ENCODE measurements at regions not wholly inside any gene's neighbourhood (a gene's known extent, or its start where the extent isn't known, plus 50 kb on each side); places are given as distances from the start of the nearest gene placed in this dataset.
"Not testable (repeated sequence)": the region's sequence is repeated elsewhere in the genome, so short reads cannot be mapped to it uniquely, and the experiment has no call there.

- FAIRE-seq: not testable (repeated sequence)
Observed at GRCh38 chr15:39262995-39263772, 317.7 kb upstream of the THBS1 start.

- FAIRE-seq: no peak
Observed at GRCh38 chr15:39265261-39265660, 315.6 kb upstream of the THBS1 start.

GRCh38 chr15:39266890-39267289 lies 314.0 kb upstream of the THBS1 start:
- no peak for FAIRE-seq

GRCh38 chr15:39267685-39268084 lies 313.2 kb upstream of the THBS1 start:
- FAIRE-seq: no peak

- no peak for FAIRE-seq
Observed at GRCh38 chr15:39269352-39269751, 311.5 kb upstream of the THBS1 start.

- FAIRE-seq: no peak
Observed at GRCh38 chr15:39269821-39270220, 311.1 kb upstream of the THBS1 start.

GRCh38 chr15:39270221-39270855 lies 310.5 kb upstream of the THBS1 start:
- FAIRE-seq: no peak

GRCh38 chr15:39270934-39271333 lies 309.9 kb upstream of the THBS1 start:
- no peak for FAIRE-seq

GRCh38 chr15:39272901-39273300 lies 308.0 kb upstream of the THBS1 start:
- FAIRE-seq: no peak

- no peak for FAIRE-seq
Observed at GRCh38 chr15:39273717-39274411, 307.0 kb upstream of the THBS1 start.

- no peak for FAIRE-seq
Observed at GRCh38 chr15:39275066-39275465, 305.8 kb upstream of the THBS1 start.

- FAIRE-seq: no peak
Observed at GRCh38 chr15:39279311-39279710, 301.6 kb upstream of the THBS1 start.

- FAIRE-seq: no peak
Observed at GRCh38 chr15:39281094-39281493, 299.8 kb upstream of the THBS1 start.

GRCh38 chr15:39282663-39283208 lies 298.1 kb upstream of the THBS1 start:
- no peak for FAIRE-seq

- no peak for FAIRE-seq
Observed at GRCh38 chr15:39283531-39283930, 297.3 kb upstream of the THBS1 start.

- FAIRE-seq: no peak
Observed at GRCh38 chr15:39285071-39285470, 295.8 kb upstream of the THBS1 start.

- FAIRE-seq: no peak
Observed at GRCh38 chr15:39285663-39286062, 295.2 kb upstream of the THBS1 start.

- FAIRE-seq: no peak
Observed at GRCh38 chr15:39286706-39287105, 294.2 kb upstream of the THBS1 start.

- no peak for FAIRE-seq
Observed at GRCh38 chr15:39287322-39288195, 293.3 kb upstream of the THBS1 start.

- no peak for FAIRE-seq
Observed at GRCh38 chr15:39290711-39291435, 290.0 kb upstream of the THBS1 start.

GRCh38 chr15:39291690-39292089 lies 289.2 kb upstream of the THBS1 start:
- no peak for FAIRE-seq

- FAIRE-seq: no peak
Observed at GRCh38 chr15:39296955-39297354, 283.9 kb upstream of the THBS1 start.
